ENCODE measurements at regions not wholly inside any gene's neighbourhood (a gene's known extent, or its start where the extent isn't known, plus 50 kb on each side); places are given as distances from the start of the nearest gene placed in this dataset.
"Not testable (repeated sequence)": the region's sequence is repeated elsewhere in the genome, so short reads cannot be mapped to it uniquely, and the experiment has no call there.

- Histone ChIP-seq H3K27ac (replicated peaks in 1 of 4) (no peak overlapping the region), H3K27me3 (no peaks in the 10 kb centered on the region), H3K4me3 (no peak overlapping the region), H3K9me3 (peaks cover 0 to 6% (median 0%) of the 10 kb centered on the region in 4 donors), H3K36me3 (no peaks in the 10 kb centered on the region), H3K4me1 (no peaks in the 10 kb centered on the region)
- TF ChIP-seq POLR2A (IDR thresholded peaks at IDR 0.05; ENCODE audit: low read depth), result no peak
- no peak for TF ChIP-seq EP300 (IDR thresholded peaks at IDR 0.05)
- TF ChIP-seq, protein P1, sequence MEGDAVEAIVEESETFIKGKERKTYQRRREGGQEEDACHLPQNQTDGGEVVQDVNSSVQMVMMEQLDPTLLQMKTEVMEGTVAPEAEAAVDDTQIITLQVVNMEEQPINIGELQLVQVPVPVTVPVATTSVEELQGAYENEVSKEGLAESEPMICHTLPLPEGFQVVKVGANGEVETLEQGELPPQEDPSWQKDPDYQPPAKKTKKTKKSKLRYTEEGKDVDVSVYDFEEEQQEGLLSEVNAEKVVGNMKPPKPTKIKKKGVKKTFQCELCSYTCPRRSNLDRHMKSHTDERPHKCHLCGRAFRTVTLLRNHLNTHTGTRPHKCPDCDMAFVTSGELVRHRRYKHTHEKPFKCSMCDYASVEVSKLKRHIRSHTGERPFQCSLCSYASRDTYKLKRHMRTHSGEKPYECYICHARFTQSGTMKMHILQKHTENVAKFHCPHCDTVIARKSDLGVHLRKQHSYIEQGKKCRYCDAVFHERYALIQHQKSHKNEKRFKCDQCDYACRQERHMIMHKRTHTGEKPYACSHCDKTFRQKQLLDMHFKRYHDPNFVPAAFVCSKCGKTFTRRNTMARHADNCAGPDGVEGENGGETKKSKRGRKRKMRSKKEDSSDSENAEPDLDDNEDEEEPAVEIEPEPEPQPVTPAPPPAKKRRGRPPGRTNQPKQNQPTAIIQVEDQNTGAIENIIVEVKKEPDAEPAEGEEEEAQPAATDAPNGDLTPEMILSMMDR (IDR thresholded peaks at IDR 0.05), result no peak
- no peak for TF ChIP-seq POLR2AphosphoS5 (IDR thresholded peaks at IDR 0.05)
- intact Hi-C loops (cut with DNase I), result no loop called here
- DNase-seq (ENCODE audit: extremely low spot score), result no peak
Measured at GRCh38 chr5:24225051-24225450, 419.7 kb downstream of the CDH10 start.

DNA sequence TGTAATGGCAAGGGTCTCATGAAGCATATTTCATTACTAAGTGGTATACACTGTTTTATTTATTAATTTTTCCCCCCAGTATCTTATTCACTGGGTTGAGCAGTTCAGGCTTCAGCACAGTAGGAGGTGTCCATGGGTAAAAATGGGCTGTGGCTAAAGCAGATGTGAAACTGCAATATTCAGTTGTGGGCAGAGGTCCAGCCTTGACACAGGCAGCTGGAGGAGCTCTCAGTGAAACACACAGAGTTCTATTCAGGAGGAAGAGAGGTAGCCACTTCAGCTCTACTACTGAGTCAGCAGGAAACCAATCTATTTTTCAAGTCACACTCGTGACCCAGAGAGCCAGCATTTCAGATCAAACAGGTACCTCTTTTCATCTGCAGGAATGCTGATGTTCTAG is 418.3 kb downstream of the CDH10 start:
- DNase-seq (ENCODE audit: extremely low spot score), result no peak
- TF ChIP-seq EP300 (IDR thresholded peaks at IDR 0.05) (no peak), POLR2AphosphoS5 (IDR thresholded peaks at IDR 0.05) (no peak), POLR2A (IDR thresholded peaks at IDR 0.05; ENCODE audit: low read depth) (no peak)
- TF ChIP-seq, protein P1 (IDR thresholded peaks at IDR 0.05), result no peak
- whole genome bisulfite sequencing, result 60% methylated on average over 1 of the region's 1 CpG

DNA sequence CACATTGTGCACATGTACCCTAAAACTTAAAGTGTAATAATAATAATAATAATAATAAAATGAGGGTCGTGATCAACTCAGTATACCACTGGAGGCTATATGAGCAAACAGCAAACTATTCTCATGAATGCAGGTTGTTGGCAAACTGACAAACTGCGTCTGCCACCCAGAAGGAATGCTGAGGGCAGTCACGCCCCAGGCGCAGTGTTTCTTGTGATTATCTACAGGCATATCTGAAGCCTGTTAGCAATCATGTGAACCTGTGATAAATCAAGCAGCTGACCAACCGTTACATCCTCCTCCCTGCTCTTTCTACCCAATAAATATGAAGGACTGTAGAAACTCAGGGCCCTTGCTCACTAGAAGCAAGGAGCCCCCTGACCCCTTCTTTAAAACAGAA is 416.9 kb downstream of the CDH10 start:
- H3K4me1 ChIP-seq; H3K4me3 ChIP-seq; intact Hi-C loops (cut with DNase I); DNase-seq (ENCODE audit: extremely low spot score); H3K27ac ChIP-seq (replicated peaks in 1 of 4); H3K36me3 ChIP-seq; H3K27me3 ChIP-seq; H3K9me3 ChIP-seq: not testable (repeated sequence)
- 80% methylated on average over 5 of the region's 5 CpGs for WGBS

More for the DNA sequence above, 418.3 kb downstream of the CDH10 start:
- intact Hi-C loops (cut with DNase I), result no loop called here
- Histone ChIP-seq H3K27ac (replicated peaks in 1 of 4) (no peak overlapping the region), H3K36me3 (no peaks in the 10 kb centered on the region), H3K9me3 (no peaks in the 10 kb centered on the region), H3K4me1 (no peaks in the 10 kb centered on the region), H3K4me3 (no peak overlapping the region), H3K27me3 (no peaks in the 10 kb centered on the region)

DNA sequence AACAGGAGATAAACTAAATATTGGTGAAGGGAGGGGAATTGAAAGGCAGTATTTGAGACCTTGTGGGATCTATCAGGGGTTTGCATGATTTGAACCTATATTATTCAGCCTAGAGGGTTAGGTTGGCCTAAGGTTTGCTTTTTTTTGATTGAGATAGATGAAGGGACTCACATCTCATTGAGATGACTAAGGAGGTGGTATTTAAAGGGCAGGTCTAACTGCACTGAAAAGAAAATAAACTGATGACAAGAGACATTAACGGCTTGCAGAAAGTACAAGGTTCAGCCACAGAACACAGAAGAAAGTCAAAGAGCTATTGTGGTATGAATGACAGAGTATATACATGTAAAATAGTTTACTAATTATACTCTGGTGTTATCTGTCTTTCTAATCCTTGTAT is 412.7 kb downstream of the CDH10 start:
- Histone ChIP-seq H3K36me3 (no peaks in the 10 kb centered on the region), H3K4me1 (no peaks in the 10 kb centered on the region), H3K4me3 (no peak overlapping the region), H3K9me3 (no peaks in the 10 kb centered on the region), H3K27me3 (no peaks in the 10 kb centered on the region), H3K27ac (replicated peaks in 1 of 4) (no peak overlapping the region)
- DNase-seq (ENCODE audit: extremely low spot score), result no peak
- 48% methylated on average over 1 of the region's 1 CpG for WGBS
- no peak for TF ChIP-seq POLR2AphosphoS5 (IDR thresholded peaks at IDR 0.05)
- TF ChIP-seq, protein P1 (IDR thresholded peaks at IDR 0.05), result no peak
- TF ChIP-seq POLR2A (IDR thresholded peaks at IDR 0.05; ENCODE audit: low read depth), result no peak
- no peak for TF ChIP-seq EP300 (IDR thresholded peaks at IDR 0.05)
- intact Hi-C loops (cut with DNase I), result no loop called here

DNA sequence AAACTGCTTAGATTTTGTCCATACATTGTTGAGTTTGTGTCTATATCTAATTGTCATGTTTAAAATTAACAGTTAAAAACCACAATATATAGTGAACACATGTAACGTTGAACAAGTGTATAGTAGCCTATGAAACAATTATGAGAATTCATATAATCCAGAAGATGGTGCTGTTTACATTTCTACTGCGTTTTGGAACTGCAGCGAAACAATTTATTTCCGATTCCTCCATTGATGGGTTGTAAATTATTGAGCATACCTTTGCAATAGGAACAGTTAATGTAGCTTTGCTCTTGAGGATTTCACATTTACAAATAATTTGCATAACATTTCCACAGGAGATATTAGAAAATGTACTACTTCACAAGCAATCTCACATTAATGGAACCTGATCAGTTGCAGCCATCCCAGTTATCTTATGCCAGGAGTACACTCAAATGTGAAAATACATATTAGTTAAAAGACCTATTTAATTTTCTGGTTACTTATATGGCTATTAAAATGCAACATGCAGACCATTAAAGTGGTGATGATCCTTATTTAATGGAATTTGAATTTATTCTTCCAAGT is 411.8 kb downstream of the CDH10 start:
- no peak overlapping the region for H3K27ac ChIP-seq (replicated peaks in 1 of 4)
- DNase-seq (ENCODE audit: extremely low spot score), result no peak
- TF ChIP-seq, protein P1 (IDR thresholded peaks at IDR 0.05), result no peak
- TF ChIP-seq EP300 (IDR thresholded peaks at IDR 0.05) (no peak), POLR2A (IDR thresholded peaks at IDR 0.05; ENCODE audit: low read depth) (no peak), POLR2AphosphoS5 (IDR thresholded peaks at IDR 0.05) (no peak)
- H3K36me3 ChIP-seq, result no peaks in the 10 kb centered on the region
- no peak overlapping the region for H3K4me3 ChIP-seq
- 36% methylated on average over 4 of the region's 4 CpGs for WGBS
- intact Hi-C loops (cut with DNase I), result no loop called here
- H3K9me3 ChIP-seq, result no peaks in the 10 kb centered on the region
- no peaks in the 10 kb centered on the region for H3K4me1 ChIP-seq
- no peaks in the 10 kb centered on the region for H3K27me3 ChIP-seq

Data from esophagus muscularis mucosa (tissue), 4 donors.